OCI-LY3 (cell line): ENCODE measurements at regions not wholly inside any gene's neighbourhood (a gene's known extent, or its start where the extent isn't known, plus 50 kb on each side); places are given as distances from the start of the nearest gene placed in this dataset.

ENCODE experiments used
- CTCF ChIP-seq: fragments of 200-600, 300-600 bp; sonication (generic); IDR thresholded peaks from 2 replicates; pipeline ENCODE4 v1.5.1; 2014; ENCODE audit warnings: antibody characterized with exemption, low read length, low read depth
- EZH2phosphoT487 ChIP-seq: fragments of 200-600 bp; shearing (Covaris generic); IDR thresholded peaks from 2 replicates; pipeline ENCODE4 v1.6.1; 2018; ENCODE audit warnings: antibody characterized with exemption, mixed run types, low read depth

DNA sequence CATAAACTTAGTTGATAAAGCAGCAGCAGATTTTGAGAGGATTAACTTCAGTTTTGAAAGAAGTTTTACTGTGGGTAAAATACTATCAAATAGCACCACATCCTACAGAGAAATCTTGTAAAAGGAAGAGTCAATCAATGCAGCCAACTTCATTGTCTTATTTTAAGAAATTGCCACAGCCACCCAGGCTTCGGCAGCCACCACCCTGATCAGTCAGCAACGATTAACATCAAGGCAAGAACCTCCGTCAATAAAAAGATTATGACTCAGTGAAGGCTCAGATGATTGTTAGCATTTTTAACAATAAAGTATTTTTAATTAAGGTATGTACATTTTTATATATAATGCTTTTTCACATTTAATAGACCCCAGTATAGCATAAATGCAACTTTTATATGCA is 122.3 kb upstream of the NR4A3 start:
- TF ChIP-seq CTCF (no peak), EZH2phosphoT487 (no peak)
